SK-N-SH (cell line): ENCODE measurements at regions not wholly inside any gene's neighbourhood (a gene's known extent, or its start where the extent isn't known, plus 50 kb on each side); places are given as distances from the start of the nearest gene placed in this dataset.

Source experiments
- CHD2 ChIP-seq: fragments of 150-350 bp; IDR thresholded peaks from 2 replicates; pipeline ENCODE4 v1.6.1; 2018; ENCODE audit warnings: low read length; ENCODE audit not compliant: partially characterized antibody
- ELF1 ChIP-seq: IDR thresholded peaks from 2 replicates; pipeline ENCODE4 v1.4.0; 2012
- EP300 ChIP-seq, 2 experiments: IDR thresholded peaks; 2 replicates each; pipeline versions ENCODE4 v1.4.0 to v1.6.1; 2012; ENCODE audit warnings: borderline replicate concordance in 1 of 2, low read depth in 1 of 2, low read length in 1 of 2
- NFIC ChIP-seq: IDR thresholded peaks from 2 replicates; pipeline ENCODE4 v1.4.0; 2012; ENCODE audit warnings: borderline replicate concordance
- POLR2AphosphoS5 ChIP-seq: IDR thresholded peaks from 2 replicates; pipeline ENCODE4 v1.6.1; 2012; ENCODE audit warnings: low read depth, low read length
- RXRA ChIP-seq: IDR thresholded peaks from 2 replicates; pipeline ENCODE4 v1.4.0; 2012; ENCODE audit warnings: low read depth, mild to moderate bottlenecking, borderline replicate concordance
- SIN3A ChIP-seq: IDR thresholded peaks from 2 replicates; pipeline ENCODE4 v1.6.1; 2012; ENCODE audit warnings: low read depth, mild to moderate bottlenecking, low read length, moderate library complexity, borderline replicate concordance
- SMC3 ChIP-seq: IDR thresholded peaks from 2 replicates; pipeline ENCODE4 v1.6.1; 2012; ENCODE audit warnings: low read depth, low read length, improper control_type of control experiment
- TF ChIP-seq, protein P1 (sequence below): fragments of 200-600 bp; sonication (generic); IDR thresholded peaks from 2 replicates; pipeline ENCODE4 v1.6.1; 2017; ENCODE audit warnings: antibody characterized with exemption, mild to moderate bottlenecking, moderate library complexity
- TF ChIP-seq, protein P2 (sequence below): IDR thresholded peaks from 2 replicates; pipeline ENCODE4 v1.4.0; 2012; ENCODE audit warnings: low read depth, borderline replicate concordance

DNA sequence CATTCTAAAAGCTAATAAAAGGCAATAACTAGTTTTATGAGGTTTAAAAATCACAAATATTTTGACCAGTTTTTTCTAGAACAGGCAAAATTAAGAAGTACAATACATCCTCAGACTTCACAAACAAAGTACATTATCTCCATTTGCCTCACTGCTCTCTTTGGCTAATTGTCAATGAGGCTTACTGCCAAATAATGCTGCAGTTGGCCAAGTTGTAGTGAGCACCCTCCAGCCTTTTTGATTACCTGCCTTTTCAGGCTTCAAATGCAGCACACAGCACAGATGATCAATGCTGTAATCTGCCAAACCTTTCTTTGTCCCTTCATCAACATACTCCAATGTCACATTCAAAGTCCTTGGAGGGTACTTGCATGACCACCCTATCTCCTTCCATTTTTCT lies 605.2 kb downstream of the KLHL13 start:
- TF ChIP-seq POLR2AphosphoS5 (no peak), EP300 (IDR thresholded peaks at IDR 0.05; ENCODE audit: borderline replicate concordance in 1 of 2, low read depth in 1 of 2, low read length in 1 of 2) (no peak), NFIC (no peak), SMC3 (no peak), RXRA (no peak), ELF1 (no peak), SIN3A (no peak), CHD2 (no peak)
- TF ChIP-seq, protein P1, sequence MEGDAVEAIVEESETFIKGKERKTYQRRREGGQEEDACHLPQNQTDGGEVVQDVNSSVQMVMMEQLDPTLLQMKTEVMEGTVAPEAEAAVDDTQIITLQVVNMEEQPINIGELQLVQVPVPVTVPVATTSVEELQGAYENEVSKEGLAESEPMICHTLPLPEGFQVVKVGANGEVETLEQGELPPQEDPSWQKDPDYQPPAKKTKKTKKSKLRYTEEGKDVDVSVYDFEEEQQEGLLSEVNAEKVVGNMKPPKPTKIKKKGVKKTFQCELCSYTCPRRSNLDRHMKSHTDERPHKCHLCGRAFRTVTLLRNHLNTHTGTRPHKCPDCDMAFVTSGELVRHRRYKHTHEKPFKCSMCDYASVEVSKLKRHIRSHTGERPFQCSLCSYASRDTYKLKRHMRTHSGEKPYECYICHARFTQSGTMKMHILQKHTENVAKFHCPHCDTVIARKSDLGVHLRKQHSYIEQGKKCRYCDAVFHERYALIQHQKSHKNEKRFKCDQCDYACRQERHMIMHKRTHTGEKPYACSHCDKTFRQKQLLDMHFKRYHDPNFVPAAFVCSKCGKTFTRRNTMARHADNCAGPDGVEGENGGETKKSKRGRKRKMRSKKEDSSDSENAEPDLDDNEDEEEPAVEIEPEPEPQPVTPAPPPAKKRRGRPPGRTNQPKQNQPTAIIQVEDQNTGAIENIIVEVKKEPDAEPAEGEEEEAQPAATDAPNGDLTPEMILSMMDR = no peak
- TF ChIP-seq, protein P2, sequence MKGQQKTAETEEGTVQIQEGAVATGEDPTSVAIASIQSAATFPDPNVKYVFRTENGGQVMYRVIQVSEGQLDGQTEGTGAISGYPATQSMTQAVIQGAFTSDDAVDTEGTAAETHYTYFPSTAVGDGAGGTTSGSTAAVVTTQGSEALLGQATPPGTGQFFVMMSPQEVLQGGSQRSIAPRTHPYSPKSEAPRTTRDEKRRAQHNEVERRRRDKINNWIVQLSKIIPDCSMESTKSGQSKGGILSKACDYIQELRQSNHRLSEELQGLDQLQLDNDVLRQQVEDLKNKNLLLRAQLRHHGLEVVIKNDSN = no peak
